ENCODE measurements at regions not wholly inside any gene's neighbourhood (a gene's known extent, or its start where the extent isn't known, plus 50 kb on each side); places are given as distances from the start of the nearest gene placed in this dataset.

DNA sequence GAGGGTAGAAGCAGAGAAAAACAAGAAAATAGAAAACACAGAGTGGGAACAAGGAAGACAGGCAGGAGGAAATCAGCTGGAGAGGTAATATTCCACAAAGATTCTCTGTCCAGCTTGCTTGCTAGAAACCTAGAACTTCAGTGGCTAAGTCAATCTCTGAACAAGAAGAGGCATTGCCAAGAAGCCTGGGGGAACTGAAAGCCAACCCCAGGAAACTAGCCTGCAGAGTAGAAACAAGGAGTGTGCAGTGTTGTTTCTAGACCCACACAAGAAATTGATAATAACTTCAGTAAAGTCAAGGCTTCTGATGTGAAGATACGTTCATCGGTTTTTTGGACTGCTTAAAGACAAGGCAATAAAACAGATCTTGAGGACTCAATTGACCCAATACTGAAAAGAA lies 234.5 kb upstream of the MAP3K1 start:
- Histone ChIP-seq H3K4me1 (ENCODE audit: insufficient read depth, low read length) (no peaks in the 10 kb centered on the region), H2BK15ac (ENCODE audit: low read depth, low read length) (no peak overlapping the region), H3K9me3 (ENCODE audit: control insufficient read depth, low read depth, low read length) (no peaks in the 10 kb centered on the region), H3K4me2 (ENCODE audit: insufficient read depth, insufficient read length, low read length) (no peak overlapping the region), H2BK120ac (ENCODE audit: low read depth, low read length, poor library complexity, severe bottlenecking) (no peak overlapping the region), H3K79me1 (ENCODE audit: insufficient read depth, low read depth, low read length, poor library complexity, severe bottlenecking) (no peaks in the 10 kb centered on the region), H3K27ac (ENCODE audit: insufficient read length, low read depth, low read length) (no peak overlapping the region), H2BK5ac (ENCODE audit: insufficient read length, low read length) (no peak overlapping the region), H3K18ac (ENCODE audit: insufficient read length, low read depth, low read length) (no peak overlapping the region), H3K4ac (ENCODE audit: low read depth, low read length) (no peak overlapping the region), H3K23ac (ENCODE audit: insufficient read length, low read depth, low read length) (no peak overlapping the region), H4K20me1 (ENCODE audit: control insufficient read depth, insufficient read depth, insufficient read length) (no peaks in the 10 kb centered on the region), H4K8ac (replicated peaks; ENCODE audit: insufficient read length, low read depth, low read length) (no peak overlapping the region), H2AK5ac (ENCODE audit: insufficient read length, low read length) (no peak overlapping the region), H3K14ac (ENCODE audit: insufficient read depth, low read length) (no peak overlapping the region), H3K79me2 (ENCODE audit: insufficient read depth, low read length) (no peaks in the 10 kb centered on the region), H2BK12ac (ENCODE audit: insufficient read length, low read depth, low read length) (no peak overlapping the region), H4K91ac (ENCODE audit: insufficient read length, low read depth, low read length) (no peak overlapping the region), H3T11ph (ENCODE audit: low read length) (no peak overlapping the region), H3K23me2 (ENCODE audit: insufficient read length, low read depth, low read length, poor library complexity, severe bottlenecking) (no peaks in the 10 kb centered on the region), H3K9ac (ENCODE audit: extremely low read depth, insufficient read length, low read length) (no peak overlapping the region), H4K5ac (ENCODE audit: insufficient read length, low read depth, low read length) (no peak overlapping the region), H3K56ac (ENCODE audit: insufficient read length, low read depth, low read length) (no peak overlapping the region), H3K27me3 (ENCODE audit: insufficient read depth, low read length) (no peaks in the 10 kb centered on the region), H2BK20ac (ENCODE audit: low read depth, low read length, poor library complexity, severe bottlenecking) (no peak overlapping the region), H2AFZ (ENCODE audit: low read length) (no peak overlapping the region)
- no peak for DNase-seq
- no CpG with 5 or more reads among the region's 2 CpGs for WGBS (ENCODE audit: extremely low coverage, insufficient read length, low lambda C conversion rate)
- H3K4me1 Mint-ChIP-seq, result no peaks in the 10 kb centered on the region
- H3K36me3 Mint-ChIP-seq (ENCODE audit: insufficient read depth in 1 of 3, low read depth in 3 of 3), result no peaks in the 10 kb centered on the region; a peak in 1 of 7 replicates
- TF ChIP-seq, protein P1, sequence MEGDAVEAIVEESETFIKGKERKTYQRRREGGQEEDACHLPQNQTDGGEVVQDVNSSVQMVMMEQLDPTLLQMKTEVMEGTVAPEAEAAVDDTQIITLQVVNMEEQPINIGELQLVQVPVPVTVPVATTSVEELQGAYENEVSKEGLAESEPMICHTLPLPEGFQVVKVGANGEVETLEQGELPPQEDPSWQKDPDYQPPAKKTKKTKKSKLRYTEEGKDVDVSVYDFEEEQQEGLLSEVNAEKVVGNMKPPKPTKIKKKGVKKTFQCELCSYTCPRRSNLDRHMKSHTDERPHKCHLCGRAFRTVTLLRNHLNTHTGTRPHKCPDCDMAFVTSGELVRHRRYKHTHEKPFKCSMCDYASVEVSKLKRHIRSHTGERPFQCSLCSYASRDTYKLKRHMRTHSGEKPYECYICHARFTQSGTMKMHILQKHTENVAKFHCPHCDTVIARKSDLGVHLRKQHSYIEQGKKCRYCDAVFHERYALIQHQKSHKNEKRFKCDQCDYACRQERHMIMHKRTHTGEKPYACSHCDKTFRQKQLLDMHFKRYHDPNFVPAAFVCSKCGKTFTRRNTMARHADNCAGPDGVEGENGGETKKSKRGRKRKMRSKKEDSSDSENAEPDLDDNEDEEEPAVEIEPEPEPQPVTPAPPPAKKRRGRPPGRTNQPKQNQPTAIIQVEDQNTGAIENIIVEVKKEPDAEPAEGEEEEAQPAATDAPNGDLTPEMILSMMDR (conservative IDR thresholded peaks at IDR 0.05), result no peak
- no peak overlapping the region for H3K27ac Mint-ChIP-seq
- H3K27me3 Mint-ChIP-seq (ENCODE audit: low read depth), result no peaks in the 10 kb centered on the region
- peaks cover 0 to 7% of the 10 kb centered on the region in 2 experiments; a peak in 1 of 5 replicates for H3K9me3 Mint-ChIP-seq
- no peak overlapping the region for H3K4me3 Mint-ChIP-seq

Measured in H9 (cell line).